GM21717 (cell line): ENCODE measurements at regions not wholly inside any gene's neighbourhood (a gene's known extent, or its start where the extent isn't known, plus 50 kb on each side); places are given as distances from the start of the nearest gene placed in this dataset.
A peak's percentile ranks its signal among the peaks of the same experiment; 100 is the strongest.
"Not testable (repeated sequence)": the region's sequence is repeated elsewhere in the genome, so short reads cannot be mapped to it uniquely, and the experiment has no call there.

Source experiments
- ATAC-seq: cut with Tn5 transposase; IDR thresholded peaks from one replicate; pipeline ENCODE4 v1.9.1; 2021; ENCODE audit warnings: mild to moderate bottlenecking, moderate library complexity; ENCODE audit not compliant: unreplicated experiment

DNA sequence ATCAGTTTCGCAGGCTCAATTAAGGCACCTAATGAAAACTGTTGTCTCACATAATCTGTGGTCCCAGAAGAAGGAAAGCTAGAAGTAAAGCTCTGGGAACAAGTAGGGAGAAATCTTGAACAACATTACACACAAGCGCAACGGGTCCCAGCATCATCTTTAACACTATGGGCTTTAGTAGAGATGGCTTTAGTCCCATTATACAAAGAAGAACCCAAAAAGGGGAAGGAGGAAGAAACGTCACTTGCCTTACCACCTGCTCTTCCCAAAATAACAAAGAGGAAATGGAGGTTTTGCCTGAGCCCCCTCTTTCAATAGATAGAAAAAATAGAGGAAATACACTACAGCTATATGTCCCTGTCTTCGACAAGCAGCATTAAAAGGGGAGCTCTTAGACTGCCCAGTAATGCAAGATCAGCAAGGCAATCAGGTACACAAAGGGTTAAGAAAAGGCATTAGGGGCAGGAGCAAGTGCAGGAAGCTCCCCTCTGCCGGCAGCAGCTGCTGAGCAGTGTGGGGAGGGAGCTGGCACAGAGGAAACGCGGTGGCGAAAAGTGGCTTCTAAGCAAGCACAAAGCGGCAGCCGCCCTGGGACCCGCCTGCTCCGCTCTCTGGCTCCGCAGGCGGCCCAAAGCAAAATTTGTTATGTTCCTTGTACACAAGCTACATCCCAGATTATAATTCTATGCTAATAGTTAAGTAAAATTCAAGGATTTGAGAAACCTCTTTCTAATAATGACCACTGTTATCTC, 1218.8 kb downstream of the TMEM121 start:
- ATAC-seq: not testable (repeated sequence)

DNA sequence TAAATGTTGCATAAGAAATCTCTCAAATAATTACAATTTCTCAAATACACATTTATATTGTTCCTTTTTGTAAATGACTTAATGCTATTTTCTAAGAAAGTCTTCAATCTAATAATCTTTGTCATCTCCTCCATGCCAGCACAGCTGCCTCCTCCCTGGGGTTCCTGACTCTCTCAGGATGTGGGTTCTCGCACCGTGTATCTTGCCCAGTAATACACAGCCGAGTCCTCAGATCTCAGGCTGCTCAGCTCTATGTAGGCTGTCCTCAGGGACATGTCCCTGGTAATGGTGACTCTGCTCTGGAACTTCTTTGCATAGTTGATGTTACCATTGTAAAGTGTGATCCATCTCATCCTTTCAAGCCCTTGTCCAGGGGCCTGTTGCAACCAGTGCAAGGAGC, 1223.7 kb downstream of the TMEM121 start:
- not testable (repeated sequence) for ATAC-seq

DNA sequence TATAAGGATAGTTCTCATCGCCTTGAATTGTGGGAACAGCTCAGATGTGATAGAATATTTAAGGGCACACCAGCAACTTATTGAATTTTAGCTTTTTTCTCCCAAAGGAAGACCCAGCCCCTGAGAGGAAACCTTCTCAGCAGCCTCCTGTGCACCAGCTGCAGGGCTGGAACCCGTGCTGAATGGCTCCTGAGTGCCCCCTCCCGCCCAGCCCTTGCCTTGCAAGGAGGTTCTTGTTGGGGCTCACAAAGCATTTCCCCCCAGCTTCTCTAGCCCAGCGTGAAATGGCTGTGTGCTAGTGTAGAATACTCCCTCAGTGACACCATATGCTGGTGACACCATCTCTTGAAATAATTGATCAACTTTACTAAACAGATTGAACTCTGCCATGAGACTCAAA, 1227.4 kb downstream of the TMEM121 start:
- not testable (repeated sequence) for ATAC-seq

DNA sequence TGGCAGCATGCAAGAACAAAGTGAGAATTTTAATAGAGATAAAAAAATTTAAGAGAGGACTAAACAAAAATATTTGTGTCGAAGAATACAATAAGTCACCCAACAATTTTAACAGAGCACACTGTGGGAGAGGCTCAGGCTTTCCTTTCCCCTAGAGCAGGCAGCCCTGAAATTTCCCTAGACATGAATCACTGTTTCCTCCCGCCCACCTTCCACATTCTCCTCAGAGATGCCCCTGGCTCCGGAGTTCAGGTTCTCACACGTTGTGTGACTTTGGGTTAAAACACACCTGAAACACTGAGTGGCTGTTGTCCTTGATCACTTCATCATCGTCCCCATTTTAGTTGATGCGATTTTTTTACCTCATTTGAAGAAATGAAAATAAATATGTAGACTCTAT, 1231.1 kb downstream of the TMEM121 start:
- not testable (repeated sequence) for ATAC-seq

DNA sequence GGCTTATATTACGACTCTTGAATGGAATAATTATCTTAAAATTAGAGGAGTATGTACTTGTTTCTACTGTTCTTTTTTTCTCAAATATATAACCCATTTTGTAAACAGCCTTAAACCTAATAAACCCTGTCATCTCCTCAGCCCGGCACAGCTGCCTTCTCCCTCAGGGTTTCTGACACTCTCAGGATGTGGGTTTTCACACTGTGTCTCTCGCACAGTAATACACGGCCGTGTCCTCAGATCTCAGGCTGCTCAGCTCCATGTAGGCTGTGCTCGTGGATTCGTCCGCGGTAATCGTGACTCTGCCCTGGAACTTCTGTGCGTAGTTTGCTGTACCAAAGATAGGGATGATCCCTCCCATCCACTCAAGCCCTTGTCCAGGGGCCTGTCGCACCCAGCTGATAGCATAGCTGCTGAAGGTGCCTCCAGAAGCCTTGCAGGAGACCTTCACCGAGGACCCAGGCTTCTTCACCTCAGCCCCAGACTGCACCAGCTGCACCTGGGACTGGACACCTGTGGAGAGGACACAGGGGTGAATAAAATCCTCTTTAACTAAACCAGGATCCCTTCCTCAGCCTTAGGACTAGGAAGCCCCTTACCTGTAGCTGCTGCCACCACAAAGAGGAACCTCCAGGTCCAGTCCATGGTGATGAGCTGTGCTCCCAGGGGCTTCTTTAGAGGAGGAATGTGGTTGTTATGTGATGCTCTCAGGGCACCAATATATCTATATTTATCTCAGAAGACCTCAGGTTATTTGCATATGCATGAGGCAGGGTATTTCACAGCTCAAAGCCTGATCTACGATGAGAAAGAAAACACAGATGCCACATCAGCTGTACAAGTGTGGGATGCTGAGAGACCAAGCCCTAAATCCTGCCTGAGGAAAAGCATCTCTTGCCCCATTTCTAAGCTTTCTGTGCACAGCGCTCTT, 1235.8 kb downstream of the TMEM121 start:
- not testable (repeated sequence) for ATAC-seq

DNA sequence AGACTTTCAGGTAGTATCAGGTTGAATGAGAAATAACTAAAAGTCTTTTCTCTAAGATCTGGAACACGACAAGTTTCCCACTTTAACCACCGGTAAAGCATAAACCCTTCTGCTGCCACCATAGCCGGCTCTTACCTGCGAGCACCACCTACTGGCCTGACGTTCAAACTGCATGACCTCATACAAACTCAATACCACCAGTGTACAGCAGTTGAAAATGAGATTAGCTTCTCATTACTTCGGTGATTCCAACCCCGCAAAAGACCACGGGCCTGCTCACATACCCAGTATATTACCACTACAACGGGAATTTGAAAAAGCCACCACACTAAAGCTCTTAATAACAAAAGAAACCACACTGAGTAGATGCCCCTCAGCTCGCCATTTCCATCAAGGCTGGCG, 1238.6 kb downstream of the TMEM121 start:
- ATAC-seq: peak; percentile 40

DNA sequence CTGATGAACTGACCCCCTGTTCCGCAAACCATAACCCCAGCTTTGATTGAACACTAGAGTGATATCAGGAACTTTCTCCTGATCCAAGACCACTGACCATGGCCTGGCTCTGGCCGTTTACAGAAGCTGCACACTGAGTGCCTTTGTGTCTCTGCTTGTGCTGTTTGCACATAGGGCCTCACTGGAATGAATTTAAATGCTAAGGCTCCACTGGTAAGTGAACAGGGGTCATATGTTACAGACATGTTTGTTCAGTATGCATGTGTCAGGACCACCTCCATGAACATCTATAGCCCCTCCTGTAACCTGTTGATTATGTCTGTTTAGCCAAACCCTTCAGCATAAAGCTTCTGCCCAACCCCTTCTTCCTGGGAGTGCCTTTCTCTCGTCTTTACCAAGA, 1239.8 kb downstream of the TMEM121 start:
- ATAC-seq: no peak

DNA sequence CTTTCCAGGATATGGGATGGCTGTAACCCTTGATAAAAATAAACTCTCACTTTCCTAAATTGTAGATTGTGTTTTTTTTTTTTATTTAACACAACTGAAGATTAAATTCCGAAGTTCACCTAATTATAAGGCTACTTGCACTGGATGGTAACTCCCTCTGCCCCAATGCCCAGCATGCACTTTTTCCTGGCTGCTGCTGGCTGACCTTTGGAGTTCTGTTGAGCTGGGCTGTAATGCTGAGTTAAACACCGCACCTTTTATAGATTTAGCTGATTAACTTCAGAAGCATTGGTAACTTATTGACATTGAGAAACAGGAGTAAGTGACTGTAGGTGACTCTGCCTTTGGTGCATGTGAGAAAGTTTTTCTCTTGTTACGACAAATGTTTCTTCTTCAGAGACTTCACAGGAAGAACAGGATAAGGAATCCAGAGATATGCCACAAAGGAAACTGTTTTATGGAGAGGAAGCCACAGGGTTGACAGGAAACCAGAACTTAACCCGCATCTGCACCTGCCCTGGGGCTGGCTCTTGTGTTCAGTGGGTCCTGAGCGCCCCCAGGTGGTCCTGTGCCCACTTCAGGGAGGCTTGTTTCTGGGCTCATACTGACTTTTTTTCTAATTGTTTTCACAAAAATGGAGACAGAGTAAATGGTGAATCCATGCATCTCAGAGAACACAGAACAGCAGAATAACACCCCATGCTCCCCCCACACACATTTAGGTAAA, 1240.3 kb downstream of the TMEM121 start:
- not testable (repeated sequence) for ATAC-seq

DNA sequence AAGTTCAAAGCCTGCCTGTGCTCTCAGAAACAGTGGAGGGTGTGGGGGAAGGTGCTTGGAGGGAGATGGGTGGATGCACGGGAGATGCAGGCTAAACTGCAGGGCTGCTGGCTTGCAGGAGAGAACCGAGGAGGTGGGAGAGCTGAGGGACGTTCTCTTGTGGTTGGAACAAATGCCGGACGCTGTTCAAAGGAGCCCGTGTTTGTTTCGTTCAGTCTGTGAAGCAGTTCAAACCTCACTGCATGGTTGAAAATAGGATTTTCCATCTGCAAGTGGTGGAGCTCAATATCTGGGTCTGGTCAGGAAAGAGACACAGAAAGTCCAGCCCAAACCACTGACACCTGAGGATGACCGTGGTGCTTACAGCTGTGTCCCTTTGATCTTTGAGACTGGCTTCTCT, 1241.8 kb downstream of the TMEM121 start:
- ATAC-seq: not testable (repeated sequence)

DNA sequence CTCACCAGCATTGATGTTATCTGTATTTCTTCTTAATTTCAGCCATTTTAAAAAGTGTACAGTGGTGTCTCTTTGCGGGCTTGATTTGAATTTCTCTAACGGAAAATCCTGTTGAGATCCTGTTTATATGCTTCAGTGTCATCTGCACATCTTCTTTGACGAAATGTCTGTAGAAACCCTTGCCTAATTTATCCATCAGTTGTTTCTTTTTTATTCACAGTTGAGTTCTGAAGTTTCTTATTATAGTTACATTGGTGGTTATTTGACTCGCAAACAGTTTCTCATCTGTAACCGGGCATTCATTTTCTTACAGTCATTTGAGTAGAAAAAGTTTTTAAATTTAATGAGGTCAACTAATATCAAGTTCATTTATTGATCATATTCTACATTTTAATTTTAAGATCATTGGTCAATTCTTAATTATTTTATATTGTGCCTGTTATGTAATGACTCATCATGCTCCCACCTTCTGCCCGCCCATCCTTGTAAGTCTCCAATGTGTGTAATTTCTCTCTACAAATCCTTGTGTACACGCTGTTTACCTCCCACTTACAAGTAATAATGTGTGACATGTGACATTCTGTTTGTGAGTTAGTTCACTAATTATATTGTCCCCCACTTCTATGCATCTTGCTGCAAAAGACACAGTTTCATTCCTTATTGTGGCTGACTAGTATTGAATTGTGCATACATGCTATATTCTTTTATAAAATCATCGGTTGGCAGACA, 1242.8 kb downstream of the TMEM121 start:
- not testable (repeated sequence) for ATAC-seq

DNA sequence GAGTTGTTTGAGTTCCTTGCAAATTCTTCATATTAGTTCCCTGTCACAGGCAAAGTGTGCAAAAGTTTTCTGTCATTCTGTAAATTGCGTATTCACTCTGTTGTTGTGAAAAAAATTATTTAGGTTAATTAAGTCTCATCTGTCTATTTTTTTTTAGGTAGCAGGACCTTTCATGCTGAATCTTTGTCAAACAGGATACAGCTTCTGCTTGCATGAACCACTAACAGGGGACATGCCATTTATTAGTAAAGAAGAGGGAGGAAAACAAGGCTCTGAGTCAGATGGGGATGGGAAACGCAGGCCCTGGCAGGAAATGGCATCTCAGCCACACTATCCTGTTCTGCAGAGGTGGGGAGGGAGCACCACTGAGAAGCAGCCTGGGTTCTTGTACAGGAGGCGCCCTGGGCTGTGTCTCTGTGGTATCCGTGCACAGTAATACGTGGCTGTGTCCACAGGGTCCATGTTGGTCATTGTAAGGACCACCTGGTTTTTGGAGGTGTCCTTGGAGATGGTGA, 1243.8 kb downstream of the TMEM121 start:
- ATAC-seq: not testable (repeated sequence)

DNA sequence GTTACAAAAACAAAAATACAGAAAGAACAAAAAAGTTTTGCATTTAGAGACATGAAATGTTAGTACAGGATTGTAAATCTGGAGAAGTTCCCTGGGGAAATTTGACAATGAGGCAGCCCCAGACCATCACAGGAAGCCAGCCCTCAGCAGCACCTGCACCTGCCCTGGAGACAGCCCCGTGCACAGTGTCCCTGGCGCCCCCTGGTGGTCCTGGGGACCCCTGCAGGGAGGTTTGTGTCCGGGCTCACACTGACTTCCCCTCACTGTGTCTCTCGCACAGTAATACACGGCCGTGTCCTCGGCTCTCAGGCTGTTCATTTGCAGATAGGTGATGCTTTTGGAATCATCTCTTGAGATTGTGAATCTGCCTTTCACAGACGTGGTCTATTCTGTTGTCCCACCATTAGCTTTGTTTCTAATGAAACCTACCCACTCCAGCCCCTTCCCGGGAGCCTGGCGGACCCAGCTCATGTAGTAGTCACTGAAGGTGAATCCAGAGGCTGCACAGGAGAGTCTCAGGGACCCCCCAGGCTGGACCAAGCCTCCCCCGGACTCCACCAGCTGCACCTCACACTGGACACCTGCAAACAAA, 1248.6 kb downstream of the TMEM121 start:
- not testable (repeated sequence) for ATAC-seq

DNA sequence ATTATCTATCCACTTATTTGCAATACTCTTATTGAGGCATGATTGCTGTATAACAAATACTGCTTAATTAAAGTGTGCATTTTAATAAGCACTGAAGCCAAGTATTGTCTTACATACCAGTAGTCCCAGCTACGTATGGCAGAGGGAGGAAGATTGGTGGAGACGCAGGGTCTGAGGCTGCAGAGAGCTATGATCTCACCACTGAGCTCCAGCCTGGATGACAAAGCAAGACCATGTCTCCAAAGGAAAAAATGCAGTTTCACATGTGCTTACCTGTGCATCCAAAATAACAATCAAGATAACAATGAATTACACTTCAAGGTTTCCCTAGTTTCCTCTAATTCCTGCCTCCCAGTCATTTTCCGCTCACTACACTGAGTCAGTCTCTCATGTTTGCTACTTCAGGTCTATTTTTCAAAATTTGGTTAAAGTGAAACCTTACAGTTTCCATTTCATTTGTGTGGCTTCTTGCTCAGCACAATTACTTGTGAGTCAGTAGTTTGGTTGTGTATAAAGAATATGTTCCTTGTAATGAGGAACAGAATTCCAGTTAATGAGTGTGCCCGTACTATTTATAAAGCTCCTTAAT, 1250.1 kb downstream of the TMEM121 start:
- ATAC-seq: no peak

DNA sequence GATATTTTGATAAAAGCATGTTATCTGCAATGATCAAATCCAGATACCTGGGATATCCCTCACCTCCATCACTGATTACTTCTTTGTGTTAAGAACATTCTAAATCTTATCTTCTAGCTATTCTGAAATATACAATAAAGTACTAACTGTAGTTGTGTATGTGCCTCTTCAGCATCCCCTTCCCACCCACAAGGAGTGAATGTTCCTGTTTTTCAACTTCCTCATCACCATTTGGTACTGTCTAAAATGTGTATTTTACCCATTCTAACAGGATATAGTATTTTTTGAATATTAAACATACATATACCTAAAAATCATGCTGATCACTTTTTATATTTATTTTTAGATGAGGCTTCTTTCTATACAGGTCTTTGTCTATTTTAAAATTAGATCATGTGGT, 1252.6 kb downstream of the TMEM121 start:
- no peak for ATAC-seq

DNA sequence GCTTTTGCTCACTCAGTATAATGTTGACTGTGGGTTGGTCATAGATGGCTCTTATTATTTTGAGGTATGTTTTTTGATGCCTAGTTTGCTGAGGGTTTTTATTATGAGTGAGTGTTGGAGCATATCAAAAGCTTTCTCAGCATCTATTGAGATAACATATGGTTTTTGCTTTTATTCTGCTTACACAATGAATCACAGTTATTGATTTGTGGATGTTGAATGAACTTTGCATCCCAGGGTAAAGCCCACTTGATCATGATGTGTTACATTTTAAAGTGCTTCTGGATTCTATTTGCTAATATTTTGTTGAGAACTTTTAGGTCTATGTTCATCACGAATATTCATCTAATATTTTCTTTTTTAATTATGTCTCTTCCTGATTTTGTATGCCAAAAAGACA, 1260.3 kb downstream of the TMEM121 start:
- no peak for ATAC-seq

DNA sequence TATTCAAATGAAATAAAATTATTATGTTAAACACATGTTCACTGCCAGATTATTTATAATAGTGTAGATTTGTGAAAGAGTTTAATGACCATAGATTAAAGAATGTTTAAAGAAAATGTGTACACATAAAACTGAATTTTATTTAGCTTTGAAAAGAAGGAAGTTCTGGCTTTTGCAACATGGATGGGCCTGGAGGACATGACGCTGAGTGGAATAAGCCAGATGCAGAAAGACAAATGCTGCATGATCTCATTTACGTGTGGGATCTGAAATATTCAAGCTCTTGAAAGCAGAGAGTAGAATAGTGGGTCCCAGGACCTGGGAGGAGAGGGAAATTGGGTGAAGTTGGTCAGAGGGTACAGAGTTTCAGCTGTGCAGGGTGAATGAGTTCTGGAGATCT, 1261.2 kb downstream of the TMEM121 start:
- ATAC-seq: no peak

DNA sequence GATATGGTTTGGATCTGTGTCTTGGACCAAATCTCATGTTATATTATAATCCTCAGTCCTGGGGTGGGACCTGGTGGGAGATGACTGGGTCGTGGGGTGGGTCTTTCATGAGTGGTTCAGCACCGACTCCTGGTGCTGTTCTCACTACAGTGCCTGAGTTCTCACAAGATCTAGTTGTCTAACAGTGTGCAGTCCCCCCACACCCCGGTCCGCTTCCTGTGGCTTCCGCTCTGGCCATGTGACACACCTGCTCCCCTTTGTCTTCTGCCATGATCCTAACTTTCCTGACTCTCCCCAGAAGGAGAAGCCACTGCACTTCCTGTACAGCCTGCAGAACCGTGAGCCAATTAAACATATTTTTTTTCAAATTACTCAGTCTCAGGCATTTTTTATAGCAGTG, 1262.2 kb downstream of the TMEM121 start:
- ATAC-seq: no peak

DNA sequence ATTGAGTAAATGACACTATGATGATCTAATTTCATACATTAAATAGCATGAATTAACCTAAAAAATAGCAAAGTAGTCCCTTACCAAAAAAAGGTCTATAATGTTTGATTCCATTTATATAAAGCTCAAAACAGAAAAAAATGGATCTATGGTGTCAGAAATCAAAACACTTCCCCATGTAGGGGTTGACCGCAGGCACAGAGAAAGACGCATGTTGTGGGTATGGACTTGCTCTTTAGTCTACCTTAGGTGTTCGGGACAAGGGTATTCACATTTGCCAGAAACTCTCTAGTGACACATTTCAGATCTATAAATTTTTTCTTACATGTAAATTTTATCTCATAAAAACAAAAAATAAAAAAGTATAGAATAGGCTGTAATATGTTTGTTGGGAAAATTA, 1262.9 kb downstream of the TMEM121 start:
- no peak for ATAC-seq

DNA sequence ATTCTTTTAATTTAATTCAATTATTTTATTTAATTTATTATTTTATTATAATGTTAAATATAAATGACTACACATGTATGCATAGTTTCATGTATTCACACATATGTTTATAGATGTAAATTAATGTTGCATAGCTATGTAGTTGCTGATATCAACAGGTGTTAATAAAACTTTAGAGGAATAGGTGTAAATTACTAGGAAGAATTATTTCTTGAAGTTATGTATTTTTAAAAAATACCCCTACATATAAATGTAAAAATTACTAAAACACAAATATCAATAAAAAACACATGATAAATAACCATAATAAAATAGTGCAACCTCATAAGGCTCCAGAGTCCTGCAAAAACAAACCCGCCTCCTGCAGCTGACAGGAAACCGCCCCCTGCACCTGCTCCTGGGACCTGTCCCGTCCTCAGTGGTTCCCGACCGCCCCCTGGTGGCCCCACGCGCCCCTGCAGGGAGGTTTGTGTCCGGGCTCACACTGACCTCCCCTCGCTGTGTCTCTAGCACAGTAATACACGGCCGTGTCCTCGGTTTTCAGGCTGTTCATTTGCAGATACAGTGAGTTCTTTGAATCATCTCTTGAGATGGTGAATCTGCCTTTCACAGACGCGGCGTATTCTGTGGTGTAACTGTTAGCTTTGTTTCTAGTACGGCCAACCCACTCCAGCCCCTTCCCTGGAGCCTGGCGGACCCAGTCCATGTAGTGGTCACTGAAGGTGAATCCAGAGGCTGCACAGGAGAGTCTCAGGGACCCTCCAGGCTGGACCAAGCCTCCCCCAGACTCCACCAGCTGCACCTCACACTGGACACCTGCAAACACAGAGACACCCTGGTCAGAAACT, 1264.0 kb downstream of the TMEM121 start:
- no peak for ATAC-seq
